Mesenchymal stem cell (in vitro differentiated cells and primary cell): ENCODE measurements at regions not wholly inside any gene's neighbourhood (a gene's known extent, or its start where the extent isn't known, plus 50 kb on each side); places are given as distances from the start of the nearest gene placed in this dataset.
A peak's percentile ranks its signal among the peaks of the same experiment; 100 is the strongest.

Experiments
- DNase-seq: peaks from one replicate; pipeline ENCODE4 v3.0.0-alpha.2; 2013
- H2AFZ ChIP-seq: one replicate; pipeline ENCODE4 v1.6.1; 2013; ENCODE audit warnings: low read depth, mild to moderate bottlenecking, control low read depth, inconsistent platforms, low read length, moderate library complexity
- H2AK5ac ChIP-seq: 2 replicates; pipeline ENCODE4 v1.6.1; 2013; ENCODE audit warnings: low read length, moderate library complexity, mild to moderate bottlenecking, inconsistent platforms; ENCODE audit not compliant: severe bottlenecking
- H2BK120ac ChIP-seq: one replicate; pipeline ENCODE4 v1.6.1; 2013; ENCODE audit warnings: low read depth, mild to moderate bottlenecking, inconsistent platforms, low read length, moderate library complexity
- H2BK12ac ChIP-seq, 2 experiments: one replicate each; pipeline ENCODE4 v1.6.1; 2013; ENCODE audit warnings: inconsistent platforms in 2 of 2, low read length in 2 of 2, mild to moderate bottlenecking in 2 of 2, moderate library complexity in 2 of 2, control low read depth in 1 of 2
- H2BK15ac ChIP-seq: one replicate; pipeline ENCODE4 v1.6.1; 2013; ENCODE audit warnings: mild to moderate bottlenecking, low read depth, inconsistent platforms; ENCODE audit not compliant: poor library complexity, severe bottlenecking
- H2BK5ac ChIP-seq: 2 replicates; pipeline ENCODE4 v1.6.1; 2013; ENCODE audit warnings: low read depth, mild to moderate bottlenecking, low read length, control low read depth, inconsistent platforms; ENCODE audit not compliant: poor library complexity, severe bottlenecking
- H3K14ac ChIP-seq, 2 experiments: one replicate each; pipeline ENCODE4 v1.6.1; 2013; ENCODE audit warnings: inconsistent platforms in 2 of 2, low read length in 2 of 2, control low read depth in 1 of 2, mild to moderate bottlenecking in 1 of 2, moderate library complexity in 1 of 2
- H3K18ac ChIP-seq, 2 experiments: one replicate each; pipeline ENCODE4 v1.6.1; 2013; ENCODE audit warnings: inconsistent platforms in 2 of 2, low read length in 2 of 2, control low read depth in 1 of 2, low read depth in 1 of 2, mild to moderate bottlenecking in 1 of 2
- H3K23ac ChIP-seq, 2 experiments: one replicate each; pipeline ENCODE4 v1.6.1; 2013; ENCODE audit warnings: inconsistent platforms in 2 of 2, low read length in 2 of 2, mild to moderate bottlenecking in 2 of 2, moderate library complexity in 2 of 2, control low read depth in 1 of 2
- H3K27ac ChIP-seq: 2 replicates; pipeline ENCODE4 v1.5.1; 2013; ENCODE audit warnings: mild to moderate bottlenecking, moderate library complexity, low read length, control low read depth, inconsistent platforms; ENCODE audit not compliant: poor library complexity, severe bottlenecking
- H3K27me3 ChIP-seq, 2 experiments: 2 replicates each; pipeline versions ENCODE4 v1.6.1 to v1.7.0; 2013; ENCODE audit warnings: low read length in 2 of 2, mild to moderate bottlenecking in 2 of 2, moderate library complexity in 2 of 2, control low read depth in 1 of 2, inconsistent platforms in 1 of 2; ENCODE audit not compliant: control insufficient read depth in 1 of 2, insufficient read depth in 1 of 2
- H3K36me3 ChIP-seq, 2 experiments: 2 replicates each; pipeline versions ENCODE4 v1.6.1 to v1.7.0; 2013; ENCODE audit warnings: low read length in 2 of 2, control low read depth in 1 of 2, inconsistent platforms in 1 of 2, low read depth in 1 of 2, mild to moderate bottlenecking in 1 of 2; ENCODE audit not compliant: insufficient read depth in 2 of 2, control insufficient read depth in 1 of 2
- H3K4ac ChIP-seq, 2 experiments: one replicate each; pipeline ENCODE4 v1.6.1; 2013; ENCODE audit warnings: inconsistent platforms in 2 of 2, low read length in 2 of 2, mild to moderate bottlenecking in 2 of 2, moderate library complexity in 2 of 2, control low read depth in 1 of 2, low read depth in 1 of 2
- H3K4me1 ChIP-seq: 2 replicates; pipeline ENCODE4 v1.6.1; 2013; ENCODE audit warnings: low read depth, low read length, control low read depth; ENCODE audit not compliant: control insufficient read depth, insufficient read depth
- H3K4me2 ChIP-seq: 2 replicates; pipeline ENCODE4 v1.6.1; 2013; ENCODE audit warnings: low read length, mild to moderate bottlenecking, inconsistent platforms; ENCODE audit not compliant: poor library complexity, severe bottlenecking
- H3K4me3 ChIP-seq, 2 experiments: 2 replicates each; pipeline versions ENCODE4 v1.5.1 to v1.7.0; 2013; ENCODE audit warnings: low read length in 2 of 2, mild to moderate bottlenecking in 2 of 2, control low read depth in 1 of 2, low read depth in 1 of 2; ENCODE audit not compliant: insufficient read depth in 1 of 2
- H3K79me1 ChIP-seq: replicated peaks from 2 replicates; pipeline ENCODE4 v1.6.1; 2013; ENCODE audit warnings: mild to moderate bottlenecking, control low read depth, low read length, inconsistent platforms; ENCODE audit not compliant: poor library complexity, severe bottlenecking
- H3K9ac ChIP-seq: 2 replicates; pipeline ENCODE4 v1.7.0; 2013; ENCODE audit warnings: mild to moderate bottlenecking, low read length, moderate library complexity
- H3K9me3 ChIP-seq: 2 replicates; pipeline ENCODE4 v1.7.0; 2013; ENCODE audit warnings: mild to moderate bottlenecking, low read length; ENCODE audit not compliant: control insufficient read depth
- H4K8ac ChIP-seq: one replicate; pipeline ENCODE4 v1.6.1; 2013; ENCODE audit warnings: inconsistent platforms, mild to moderate bottlenecking, low read length, moderate library complexity
- H4K91ac ChIP-seq: one replicate; pipeline ENCODE4 v1.6.1; 2013; ENCODE audit warnings: mild to moderate bottlenecking, low read length, inconsistent platforms
- WGBS: methylation state at CpG from one replicate; pipeline ENCODE4 v1.1.7; 2013; ENCODE audit warnings: mixed read lengths; 5-methylcytosine and 5-hydroxymethylcytosine counted together

DNA sequence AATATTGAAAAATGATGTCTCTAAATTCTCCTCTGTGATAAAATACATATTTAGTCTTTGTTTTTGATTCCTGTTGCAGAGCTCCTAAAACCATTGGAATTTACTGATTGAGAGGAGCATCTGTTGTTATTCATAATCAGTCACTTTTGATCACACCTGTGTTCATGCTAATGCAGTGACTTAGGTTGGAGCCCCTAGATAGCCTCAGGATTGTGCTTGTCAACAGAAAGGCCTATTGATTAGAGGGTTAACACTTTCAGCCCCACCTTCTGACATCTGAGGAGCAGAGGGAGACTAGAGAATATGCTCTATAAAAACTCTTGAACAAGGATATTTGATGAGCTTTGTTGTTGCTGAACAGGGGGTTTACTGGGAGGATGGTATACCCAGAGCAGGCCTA, 409.5 kb upstream of the ADGRL3 start:
- Histone ChIP-seq H3K4me2 (no peak overlapping the region), H3K9me3 (no peaks in the 10 kb centered on the region), H2AK5ac (no peak overlapping the region), H2AFZ (no peak overlapping the region), H3K9ac (no peak overlapping the region), H3K4me3 (no peak overlapping the region), H3K18ac (no peak overlapping the region), H2BK12ac (no peak overlapping the region), H3K27me3 (no peaks in the 10 kb centered on the region), H4K91ac (no peak overlapping the region), H3K23ac (no peak overlapping the region), H3K4me1 (peaks cover 1% of the 10 kb centered on the region), H4K8ac (no peak overlapping the region), H2BK15ac (no peak overlapping the region), H3K79me1 (no peaks in the 10 kb centered on the region), H3K14ac (no peak overlapping the region), H3K36me3 (no peaks in the 10 kb centered on the region), H3K4ac (no peak overlapping the region), H2BK120ac (no peak overlapping the region), H3K27ac (no peak overlapping the region), H2BK5ac (no peak overlapping the region)
- DNase-seq = no peak

DNA sequence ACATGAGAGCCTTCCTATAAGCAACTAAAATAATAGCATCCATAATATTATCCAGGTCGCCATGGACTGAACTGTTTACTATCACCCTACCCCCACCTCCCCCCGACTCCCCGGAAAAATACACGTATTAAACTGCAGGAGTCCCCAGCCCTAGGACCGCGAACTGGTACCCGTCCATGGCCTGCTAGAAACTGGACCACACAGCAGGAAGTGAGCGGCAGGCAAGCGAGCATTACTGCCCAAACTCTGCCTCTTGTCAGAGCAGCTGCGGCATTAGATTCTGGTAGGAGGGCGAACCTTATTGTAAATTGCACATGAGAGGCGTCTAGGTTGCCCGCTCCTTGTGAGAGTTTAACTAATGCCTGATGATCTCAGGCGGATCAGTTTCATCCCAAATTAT, 405.8 kb upstream of the ADGRL3 start:
- Histone ChIP-seq H2AK5ac (no peak overlapping the region), H3K4me2 (no peak overlapping the region), H3K14ac (no peak overlapping the region), H4K8ac (no peak overlapping the region), H3K9me3 (no peaks in the 10 kb centered on the region), H2BK120ac (no peak overlapping the region), H3K79me1 (no peaks in the 10 kb centered on the region), H3K4me1 (peaks cover 1% of the 10 kb centered on the region), H2BK15ac (no peak overlapping the region), H3K18ac (peak overlapping the region in 1 of 2 experiments; percentile 34), H2BK5ac (peak overlapping the region; percentile 57), H3K4ac (no peak overlapping the region), H3K4me3 (no peak overlapping the region), H2AFZ (no peak overlapping the region), H3K36me3 (no peaks in the 10 kb centered on the region), H4K91ac (no peak overlapping the region), H3K23ac (no peak overlapping the region), H2BK12ac (no peak overlapping the region), H3K27me3 (no peaks in the 10 kb centered on the region), H3K27ac (no peak overlapping the region), H3K9ac (no peak overlapping the region)
- no peak for DNase-seq
- WGBS = 97% methylated on average over 14 of the region's 14 CpGs

DNA sequence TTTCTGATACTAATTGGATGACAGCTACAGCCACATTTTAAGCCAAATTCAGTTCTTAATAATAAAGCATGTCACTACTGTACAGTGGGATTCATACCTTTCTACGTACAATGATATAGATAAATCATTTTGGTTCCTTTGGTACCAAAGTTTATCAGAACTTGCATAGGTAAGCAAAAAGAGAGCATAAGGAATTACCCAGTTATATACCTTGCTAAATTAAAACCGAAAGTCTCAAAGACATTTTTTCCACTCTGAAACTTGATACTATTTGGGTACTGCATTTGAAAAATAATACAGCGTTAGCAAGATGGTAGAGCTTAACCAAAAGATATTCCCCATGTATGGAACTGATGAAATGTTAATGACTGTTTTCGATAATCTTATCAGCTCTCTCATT, 400.9 kb upstream of the ADGRL3 start:
- Histone ChIP-seq H3K27me3 (no peaks in the 10 kb centered on the region), H3K9ac (no peak overlapping the region), H4K91ac (no peak overlapping the region), H3K79me1 (no peaks in the 10 kb centered on the region), H2BK12ac (no peak overlapping the region), H3K14ac (no peak overlapping the region), H3K4ac (no peak overlapping the region), H4K8ac (no peak overlapping the region), H3K9me3 (no peaks in the 10 kb centered on the region), H3K4me1 (peaks cover 1% of the 10 kb centered on the region), H3K18ac (no peak overlapping the region), H2BK120ac (no peak overlapping the region), H2BK5ac (no peak overlapping the region), H3K27ac (no peak overlapping the region), H3K36me3 (no peaks in the 10 kb centered on the region), H2BK15ac (no peak overlapping the region), H3K4me2 (no peak overlapping the region), H3K23ac (no peak overlapping the region), H3K4me3 (no peak overlapping the region), H2AK5ac (no peak overlapping the region), H2AFZ (no peak overlapping the region)
- WGBS = no CpG with 5 or more reads among the region's 4 CpGs
- DNase-seq = no peak

DNA sequence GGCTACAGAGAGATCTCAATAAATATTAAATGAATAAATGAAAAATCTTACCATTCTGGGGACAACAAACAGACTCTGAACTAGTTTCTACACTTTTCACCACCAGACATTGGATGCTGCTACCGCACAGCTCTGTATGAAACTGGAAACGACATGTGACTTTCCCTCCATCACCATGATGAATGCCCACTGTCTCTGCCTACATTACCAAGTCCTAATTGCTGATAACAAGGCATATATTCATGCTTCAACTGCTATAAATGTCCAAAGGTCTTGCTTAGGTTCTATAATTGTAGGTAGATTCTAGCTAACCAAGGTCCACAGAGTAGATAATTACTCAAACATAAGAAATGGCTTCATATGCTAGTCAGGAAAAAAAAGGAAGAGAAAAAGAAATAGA, 399.4 kb upstream of the ADGRL3 start:
- no peaks in the 10 kb centered on the region for H3K36me3 ChIP-seq
- no peak overlapping the region for H3K4me3 ChIP-seq
- H3K23ac ChIP-seq = no peak overlapping the region
- H3K18ac ChIP-seq = no peak overlapping the region
- 98% methylated on average over 2 of the region's 2 CpGs for WGBS
- no peaks in the 10 kb centered on the region for H3K79me1 ChIP-seq
- no peak overlapping the region for H2AK5ac ChIP-seq
- no peak overlapping the region for H2BK5ac ChIP-seq
- H3K4me2 ChIP-seq = no peak overlapping the region
- no peak overlapping the region for H3K14ac ChIP-seq
- no peak overlapping the region for H2AFZ ChIP-seq
- no peak overlapping the region for H4K8ac ChIP-seq
- no peaks in the 10 kb centered on the region for H3K9me3 ChIP-seq
- H2BK15ac ChIP-seq = no peak overlapping the region
- H3K27me3 ChIP-seq = no peaks in the 10 kb centered on the region
- no peak overlapping the region for H2BK120ac ChIP-seq
- no peak for DNase-seq
- no peak overlapping the region for H4K91ac ChIP-seq
- H3K4ac ChIP-seq = no peak overlapping the region
- no peak overlapping the region for H3K9ac ChIP-seq
- H3K27ac ChIP-seq = no peak overlapping the region
- no peaks in the 10 kb centered on the region for H3K4me1 ChIP-seq
- no peak overlapping the region for H2BK12ac ChIP-seq
